ENCODE measurements at regions not wholly inside any gene's neighbourhood (a gene's known extent, or its start where the extent isn't known, plus 50 kb on each side); places are given as distances from the start of the nearest gene placed in this dataset.

DNA sequence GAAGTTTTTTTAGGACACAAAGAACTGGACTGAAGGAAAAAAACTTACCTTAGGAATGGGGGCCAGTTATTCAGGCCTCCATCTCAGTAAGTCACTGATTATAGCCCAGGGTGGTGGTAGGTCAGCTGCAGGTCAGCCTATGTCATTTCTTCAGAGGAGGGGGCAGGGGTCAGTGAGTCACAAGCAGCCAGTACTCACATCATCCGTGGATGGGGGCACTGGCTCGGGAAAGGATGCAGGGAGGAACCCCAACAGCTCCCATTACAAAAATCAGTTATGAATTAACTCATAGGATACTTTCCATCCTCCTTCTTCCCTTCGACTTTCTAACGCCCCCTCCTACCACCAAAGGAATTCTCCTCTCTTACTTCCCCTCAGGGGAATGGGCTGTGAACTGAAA is 578.3 kb downstream of the PDCD6IP start:
- Histone ChIP-seq H3K4me1 (no peaks in the 10 kb centered on the region), H3K4me3 (ENCODE audit: low read depth, low read length) (no peak overlapping the region), H3K27me3 (no peaks in the 10 kb centered on the region), H3K9me3 (no peaks in the 10 kb centered on the region), H3K36me3 (no peaks in the 10 kb centered on the region)
- no peak for DNase-seq
- TF ChIP-seq, protein P1, sequence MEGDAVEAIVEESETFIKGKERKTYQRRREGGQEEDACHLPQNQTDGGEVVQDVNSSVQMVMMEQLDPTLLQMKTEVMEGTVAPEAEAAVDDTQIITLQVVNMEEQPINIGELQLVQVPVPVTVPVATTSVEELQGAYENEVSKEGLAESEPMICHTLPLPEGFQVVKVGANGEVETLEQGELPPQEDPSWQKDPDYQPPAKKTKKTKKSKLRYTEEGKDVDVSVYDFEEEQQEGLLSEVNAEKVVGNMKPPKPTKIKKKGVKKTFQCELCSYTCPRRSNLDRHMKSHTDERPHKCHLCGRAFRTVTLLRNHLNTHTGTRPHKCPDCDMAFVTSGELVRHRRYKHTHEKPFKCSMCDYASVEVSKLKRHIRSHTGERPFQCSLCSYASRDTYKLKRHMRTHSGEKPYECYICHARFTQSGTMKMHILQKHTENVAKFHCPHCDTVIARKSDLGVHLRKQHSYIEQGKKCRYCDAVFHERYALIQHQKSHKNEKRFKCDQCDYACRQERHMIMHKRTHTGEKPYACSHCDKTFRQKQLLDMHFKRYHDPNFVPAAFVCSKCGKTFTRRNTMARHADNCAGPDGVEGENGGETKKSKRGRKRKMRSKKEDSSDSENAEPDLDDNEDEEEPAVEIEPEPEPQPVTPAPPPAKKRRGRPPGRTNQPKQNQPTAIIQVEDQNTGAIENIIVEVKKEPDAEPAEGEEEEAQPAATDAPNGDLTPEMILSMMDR (IDR thresholded peaks at IDR 0.05; ENCODE audit: low read depth, low read length) = no peak

DNA sequence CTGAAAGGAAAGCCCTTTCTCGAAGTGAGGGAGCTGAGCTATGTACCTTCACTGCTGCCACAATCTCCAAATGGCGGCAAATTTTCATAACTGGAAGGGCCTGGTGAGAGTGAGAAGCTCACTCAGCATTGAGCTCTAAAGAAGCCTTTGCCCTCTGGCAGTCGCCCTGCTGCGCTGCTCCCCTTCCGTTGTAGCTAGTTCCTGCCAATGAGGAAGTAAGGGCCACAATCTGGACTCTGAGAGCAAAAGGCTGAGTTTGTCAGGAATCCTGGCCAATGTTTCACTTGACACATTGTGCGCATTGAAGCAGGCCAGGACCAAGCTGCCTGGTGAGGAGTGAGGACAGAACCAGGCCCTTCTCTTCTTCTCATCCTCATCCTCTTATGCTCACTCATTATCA is 579.5 kb downstream of the PDCD6IP start:
- TF ChIP-seq, protein P1 (IDR thresholded peaks at IDR 0.05; ENCODE audit: low read depth, low read length) = no peak
- no peaks in the 10 kb centered on the region for H3K36me3 ChIP-seq
- no peaks in the 10 kb centered on the region for H3K4me1 ChIP-seq
- no peak overlapping the region for H3K4me3 ChIP-seq (ENCODE audit: low read depth, low read length)
- H3K9me3 ChIP-seq = no peaks in the 10 kb centered on the region
- DNase-seq = no peak
- no peaks in the 10 kb centered on the region for H3K27me3 ChIP-seq

DNA sequence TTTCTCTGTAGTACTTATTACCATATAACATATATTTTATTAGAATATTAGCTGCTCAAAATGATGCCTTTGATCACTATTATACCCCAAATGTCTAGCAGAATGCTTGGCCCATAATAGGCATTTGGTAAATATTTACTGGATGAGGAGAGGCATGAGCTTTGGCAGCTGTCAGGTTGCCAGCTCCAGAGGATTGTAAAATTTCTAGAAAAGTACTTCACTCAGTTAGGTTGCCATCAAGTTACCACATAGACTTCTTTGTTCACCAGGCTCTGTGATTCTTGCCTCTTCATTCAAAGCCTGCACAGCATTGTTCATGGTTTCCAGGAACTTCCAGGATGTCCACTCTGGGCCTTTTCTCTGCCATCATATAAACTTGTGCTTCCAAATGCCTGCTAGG is 582.8 kb downstream of the PDCD6IP start:
- H3K4me3 ChIP-seq (ENCODE audit: low read depth, low read length) = no peak overlapping the region
- no peak for DNase-seq
- no peaks in the 10 kb centered on the region for H3K36me3 ChIP-seq
- no peaks in the 10 kb centered on the region for H3K27me3 ChIP-seq
- H3K9me3 ChIP-seq = no peaks in the 10 kb centered on the region
- H3K4me1 ChIP-seq = no peaks in the 10 kb centered on the region
- TF ChIP-seq, protein P1 (IDR thresholded peaks at IDR 0.05; ENCODE audit: low read depth, low read length) = no peak

DNA sequence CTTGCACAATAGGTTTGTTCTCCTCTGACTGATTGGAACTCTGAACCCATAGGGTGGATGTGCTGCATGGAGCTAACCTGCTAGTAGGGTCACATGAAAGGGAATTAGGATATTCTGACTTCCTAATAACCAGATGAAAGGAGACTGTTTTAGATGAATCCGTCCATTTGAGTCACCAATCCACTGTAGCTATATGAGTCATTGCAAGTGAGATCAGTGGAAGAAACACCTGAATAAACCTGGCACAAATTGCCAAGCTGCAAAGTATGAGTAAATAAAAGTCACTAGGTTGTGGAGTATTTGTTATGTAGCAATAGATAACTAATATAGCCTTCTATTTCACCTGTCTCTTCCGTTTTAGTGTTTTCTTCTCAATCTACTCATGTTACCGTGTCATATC is 584.4 kb downstream of the PDCD6IP start:
- H3K9me3 ChIP-seq = no peaks in the 10 kb centered on the region
- no peak for DNase-seq
- H3K4me1 ChIP-seq = no peaks in the 10 kb centered on the region
- TF ChIP-seq, protein P1 (IDR thresholded peaks at IDR 0.05; ENCODE audit: low read depth, low read length) = no peak
- H3K27me3 ChIP-seq = no peaks in the 10 kb centered on the region
- H3K4me3 ChIP-seq (ENCODE audit: low read depth, low read length) = no peak overlapping the region
- H3K36me3 ChIP-seq = no peaks in the 10 kb centered on the region

DNA sequence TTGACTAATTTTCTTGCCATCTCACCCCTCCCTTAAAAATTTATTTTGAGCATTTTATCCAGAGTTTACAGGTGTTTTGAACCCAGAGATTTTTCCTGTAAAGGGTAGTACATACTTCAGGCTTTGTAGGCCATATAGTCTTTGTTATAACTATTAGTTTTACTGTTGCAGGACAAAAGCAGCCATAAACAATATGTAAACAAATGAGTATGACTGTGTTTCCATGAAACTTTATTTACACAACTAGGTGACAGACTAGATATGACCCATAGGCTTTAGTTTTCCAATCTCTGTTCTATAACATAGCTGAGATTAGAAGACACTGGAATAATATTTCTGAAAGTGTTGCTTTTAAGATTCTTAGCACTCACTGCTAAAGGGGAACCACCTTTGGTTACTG is 587.9 kb downstream of the PDCD6IP start:
- no peaks in the 10 kb centered on the region for H3K9me3 ChIP-seq
- H3K36me3 ChIP-seq = no peaks in the 10 kb centered on the region
- H3K27me3 ChIP-seq = no peaks in the 10 kb centered on the region
- H3K4me1 ChIP-seq = no peaks in the 10 kb centered on the region
- TF ChIP-seq, protein P1 (IDR thresholded peaks at IDR 0.05; ENCODE audit: low read depth, low read length) = no peak
- DNase-seq = no peak
- H3K4me3 ChIP-seq (ENCODE audit: low read depth, low read length) = no peak overlapping the region

DNA sequence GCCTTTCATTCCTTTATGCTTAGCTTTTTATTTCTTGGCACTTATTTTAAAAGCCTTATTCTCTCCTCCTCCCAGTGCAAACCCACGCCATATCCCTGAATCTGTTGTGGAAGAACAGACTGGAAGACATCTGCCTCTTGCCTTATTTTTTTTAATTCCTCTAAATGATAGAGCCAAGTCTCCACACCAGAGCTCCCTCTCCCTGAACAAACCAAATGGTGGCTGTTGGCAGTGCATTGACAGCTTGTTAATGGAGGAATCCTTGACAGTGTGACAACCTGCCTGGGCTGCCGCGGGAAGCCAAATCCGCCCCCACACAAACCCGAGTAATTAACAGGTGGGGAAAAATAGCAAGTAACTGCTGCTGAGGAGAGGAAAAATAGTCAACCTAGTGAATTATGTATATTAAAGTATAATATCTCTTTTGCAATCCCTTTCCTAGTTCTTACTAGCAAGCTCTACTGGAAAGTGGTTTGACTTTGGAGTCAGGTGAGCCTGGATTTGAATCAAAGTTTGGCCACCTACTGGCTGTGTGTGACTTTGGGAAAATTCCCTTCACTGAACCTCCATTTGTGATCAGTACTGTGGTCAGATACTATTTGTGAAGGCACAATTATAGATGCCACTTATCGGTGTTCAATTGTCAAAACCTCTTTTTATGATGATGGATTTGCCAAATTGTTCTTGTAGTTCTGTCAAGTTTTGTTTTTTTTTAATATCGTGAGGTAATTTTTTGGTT is 589.6 kb downstream of the PDCD6IP start:
- Histone ChIP-seq H3K4me1 (no peaks in the 10 kb centered on the region), H3K27me3 (no peaks in the 10 kb centered on the region), H3K4me3 (ENCODE audit: low read depth, low read length) (no peak overlapping the region), H3K36me3 (no peaks in the 10 kb centered on the region), H3K9me3 (no peaks in the 10 kb centered on the region)
- TF ChIP-seq, protein P1 (IDR thresholded peaks at IDR 0.05; ENCODE audit: low read depth, low read length) = no peak
- no peak for DNase-seq

Data from BE2C (cell line).